OCI-LY7 (cell line): ENCODE measurements at regions not wholly inside any gene's neighbourhood (a gene's known extent, or its start where the extent isn't known, plus 50 kb on each side); places are given as distances from the start of the nearest gene placed in this dataset.

Source experiments
- BruUV-seq: library from RNA; stranded (reverse); fragments of 400-500 nt; replicated peaks from 2 replicates; lab custom pipeline; 2021; lab: Mats Ljungman, UMichigan
- CTCF ChIA-PET: fragments of 300-600 bp; sonication (Branson Sonifier 250); formaldehyde crosslinking; loops from one replicate; lab custom pipeline; 2022; ENCODE audit warnings: antibody characterized with exemption; ENCODE audit not compliant: unreplicated experiment; lab: Charles Lee
- POLR2A ChIA-PET: fragments of 300-600 bp; sonication (Branson Sonifier 250); formaldehyde crosslinking; loops from one replicate; lab custom pipeline; 2022; ENCODE audit warnings: antibody characterized with exemption; lab: Charles Lee
- DNase-seq: peaks from one replicate; pipeline ENCODE4 v3.0.0-alpha.2; 2015; ENCODE audit warnings: low spot score
- H2AFZ ChIP-seq: fragments of 200-600 bp; sonication (generic), shearing (Covaris generic); 2 replicates; pipeline ENCODE4 v1.6.1; 2014; ENCODE audit warnings: mild to moderate bottlenecking, antibody characterized with exemption, low read length, moderate library complexity
- H3K27ac ChIP-seq: fragments of 200-600 bp; sonication (generic); 2 replicates; pipeline ENCODE4 v1.5.1; 2014; ENCODE audit warnings: mixed run types, low read depth, mild to moderate bottlenecking, moderate library complexity, low read length, inconsistent platforms; ENCODE audit not compliant: poor library complexity, severe bottlenecking
- H3K36me3 ChIP-seq: fragments of 200-600 bp; sonication (generic); 2 replicates; pipeline ENCODE4 v1.6.1; 2014; ENCODE audit warnings: mild to moderate bottlenecking, antibody characterized with exemption, low read length, moderate library complexity, mixed read lengths; ENCODE audit not compliant: insufficient read depth
- H3K4me1 ChIP-seq: fragments of 200-600 bp; sonication (generic); 2 replicates; pipeline ENCODE4 v1.5.1; 2014; ENCODE audit warnings: mild to moderate bottlenecking, low read length; ENCODE audit not compliant: insufficient read depth, poor library complexity, severe bottlenecking
- H3K4me2 ChIP-seq: fragments of 200-600 bp; sonication (generic); 2 replicates; pipeline ENCODE4 v1.6.1; 2014; ENCODE audit warnings: mild to moderate bottlenecking, low read length
- H3K4me3 ChIP-seq: fragments of 200-600 bp; sonication (generic); 2 replicates; pipeline ENCODE4 v1.5.1; 2014; ENCODE audit warnings: mild to moderate bottlenecking, low read depth, low read length; ENCODE audit not compliant: poor library complexity, severe bottlenecking
- H3K79me2 ChIP-seq: fragments of 200-600 bp; sonication (generic); 2 replicates; pipeline ENCODE4 v1.6.1; 2016; ENCODE audit warnings: low read depth, mild to moderate bottlenecking, low read length, moderate library complexity, mixed read lengths; ENCODE audit not compliant: insufficient read depth
- H3K9me2 ChIP-seq: fragments of 200-600 bp; sonication (generic); 2 replicates; pipeline ENCODE4 v1.6.1; 2016; ENCODE audit warnings: mild to moderate bottlenecking, low read length, mixed read lengths; ENCODE audit not compliant: insufficient read depth
- H3K9me3 ChIP-seq: fragments of 200-600 bp; sonication (generic); 2 replicates; pipeline ENCODE4 v1.6.1; 2014; ENCODE audit warnings: mild to moderate bottlenecking, mixed run types, low read length, mixed read lengths
- H4K20me1 ChIP-seq: fragments of 200-600 bp; sonication (generic); 2 replicates; pipeline ENCODE4 v1.6.1; 2014; ENCODE audit warnings: mild to moderate bottlenecking, antibody characterized with exemption, low read length, moderate library complexity, mixed read lengths; ENCODE audit not compliant: insufficient read depth
- EZH2phosphoT487 ChIP-seq: fragments of 200-600 bp; sonication (generic); IDR thresholded peaks from 2 replicates; pipeline ENCODE4 v1.6.1; 2018; ENCODE audit warnings: low read depth, borderline replicate concordance, mild to moderate bottlenecking, mixed run types, antibody characterized with exemption, low read length, moderate library complexity, mixed read lengths
- intact Hi-C: fragments of 100-400 bp; cut with micrococcal nuclease; formaldehyde crosslinking; loops from one replicate; pipeline ENCODE4 v1.10.0; 2022; ENCODE audit not compliant: unreplicated experiment
- TF ChIP-seq, protein P1 (sequence below): fragments of 200-600 bp; sonication (generic); conservative IDR thresholded peaks from 2 replicates; pipeline ENCODE4 v1.5.1; 2014; ENCODE audit warnings: mild to moderate bottlenecking, antibody characterized with exemption, low read length, moderate library complexity, mixed read lengths

DNA sequence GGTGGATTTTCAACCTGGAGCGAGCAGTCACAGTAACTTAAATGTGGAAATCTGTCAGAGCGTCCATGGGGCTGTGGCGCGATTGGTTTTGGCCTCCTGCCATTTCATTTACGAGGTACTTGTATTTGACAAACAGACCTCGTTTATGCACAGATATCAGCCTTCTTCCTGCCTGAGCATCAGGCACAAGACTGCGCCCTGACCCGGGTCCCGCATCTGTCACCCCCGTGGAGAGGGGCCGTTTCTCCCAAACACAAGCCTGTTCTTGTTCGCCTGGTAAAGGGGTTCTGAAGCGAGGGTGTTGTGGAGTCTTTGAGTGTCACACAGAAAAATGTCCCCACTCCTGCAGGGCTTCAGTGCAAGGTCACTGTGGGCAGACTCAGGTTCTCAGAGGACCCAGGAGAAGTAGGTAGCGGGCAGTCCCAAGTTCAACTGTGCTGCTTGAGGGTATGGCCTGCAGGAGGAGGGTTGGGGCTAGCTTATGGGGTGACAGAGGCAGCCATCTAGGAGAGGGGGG lies 202.3 kb downstream of the URI1 start:
- H2AFZ ChIP-seq: no peak overlapping the region
- no peaks in the 10 kb centered on the region for H3K9me3 ChIP-seq
- H3K79me2 ChIP-seq: no peaks in the 10 kb centered on the region
- intact Hi-C loops: no loop called here
- H3K9me2 ChIP-seq: no peaks in the 10 kb centered on the region
- H3K4me3 ChIP-seq: no peak overlapping the region
- H4K20me1 ChIP-seq: no peaks in the 10 kb centered on the region
- H3K36me3 ChIP-seq: no peaks in the 10 kb centered on the region
- BruUV-seq: no TSS peak
- no peak overlapping the region for H3K27ac ChIP-seq
- TF ChIP-seq EZH2phosphoT487: no peak
- TF ChIP-seq, protein P1, sequence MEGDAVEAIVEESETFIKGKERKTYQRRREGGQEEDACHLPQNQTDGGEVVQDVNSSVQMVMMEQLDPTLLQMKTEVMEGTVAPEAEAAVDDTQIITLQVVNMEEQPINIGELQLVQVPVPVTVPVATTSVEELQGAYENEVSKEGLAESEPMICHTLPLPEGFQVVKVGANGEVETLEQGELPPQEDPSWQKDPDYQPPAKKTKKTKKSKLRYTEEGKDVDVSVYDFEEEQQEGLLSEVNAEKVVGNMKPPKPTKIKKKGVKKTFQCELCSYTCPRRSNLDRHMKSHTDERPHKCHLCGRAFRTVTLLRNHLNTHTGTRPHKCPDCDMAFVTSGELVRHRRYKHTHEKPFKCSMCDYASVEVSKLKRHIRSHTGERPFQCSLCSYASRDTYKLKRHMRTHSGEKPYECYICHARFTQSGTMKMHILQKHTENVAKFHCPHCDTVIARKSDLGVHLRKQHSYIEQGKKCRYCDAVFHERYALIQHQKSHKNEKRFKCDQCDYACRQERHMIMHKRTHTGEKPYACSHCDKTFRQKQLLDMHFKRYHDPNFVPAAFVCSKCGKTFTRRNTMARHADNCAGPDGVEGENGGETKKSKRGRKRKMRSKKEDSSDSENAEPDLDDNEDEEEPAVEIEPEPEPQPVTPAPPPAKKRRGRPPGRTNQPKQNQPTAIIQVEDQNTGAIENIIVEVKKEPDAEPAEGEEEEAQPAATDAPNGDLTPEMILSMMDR: no peak
- H3K4me1 ChIP-seq: no peaks in the 10 kb centered on the region
- DNase-seq: no peak
- ChIA-PET POLR2A (no interaction called here), CTCF (no interaction called here)
- no peak overlapping the region for H3K4me2 ChIP-seq

DNA sequence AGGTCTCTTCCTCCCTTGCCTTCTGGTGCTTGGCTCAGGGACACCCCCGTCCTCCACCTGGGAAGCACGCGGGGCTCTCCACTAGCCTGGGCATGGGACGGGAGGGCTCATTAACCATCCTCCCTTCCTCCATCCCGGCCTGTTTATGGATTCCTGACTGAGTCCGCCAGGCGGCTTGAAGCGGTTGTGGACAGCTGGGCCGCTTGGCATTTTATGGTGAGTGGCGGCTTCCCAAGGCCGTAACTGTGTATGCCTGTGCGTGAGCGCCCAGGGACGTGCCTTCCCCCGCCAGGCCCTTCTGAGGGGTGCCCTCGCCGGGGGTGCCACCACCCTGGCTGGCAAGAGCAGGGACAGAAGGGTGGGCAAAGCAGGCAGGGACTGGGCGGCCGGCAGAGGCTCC lies 202.8 kb downstream of the URI1 start:
- H3K4me1 ChIP-seq: no peaks in the 10 kb centered on the region
- ChIA-PET POLR2A (no interaction called here), CTCF (no interaction called here)
- H3K79me2 ChIP-seq: no peaks in the 10 kb centered on the region
- H4K20me1 ChIP-seq: no peaks in the 10 kb centered on the region
- no peak overlapping the region for H3K27ac ChIP-seq
- no peaks in the 10 kb centered on the region for H3K9me2 ChIP-seq
- H2AFZ ChIP-seq: no peak overlapping the region
- H3K4me2 ChIP-seq: no peak overlapping the region
- no peak overlapping the region for H3K4me3 ChIP-seq
- intact Hi-C loops: no loop called here
- no peaks in the 10 kb centered on the region for H3K9me3 ChIP-seq
- DNase-seq: no peak
- BruUV-seq: no TSS peak
- H3K36me3 ChIP-seq: no peaks in the 10 kb centered on the region
- no peak for TF ChIP-seq EZH2phosphoT487

DNA sequence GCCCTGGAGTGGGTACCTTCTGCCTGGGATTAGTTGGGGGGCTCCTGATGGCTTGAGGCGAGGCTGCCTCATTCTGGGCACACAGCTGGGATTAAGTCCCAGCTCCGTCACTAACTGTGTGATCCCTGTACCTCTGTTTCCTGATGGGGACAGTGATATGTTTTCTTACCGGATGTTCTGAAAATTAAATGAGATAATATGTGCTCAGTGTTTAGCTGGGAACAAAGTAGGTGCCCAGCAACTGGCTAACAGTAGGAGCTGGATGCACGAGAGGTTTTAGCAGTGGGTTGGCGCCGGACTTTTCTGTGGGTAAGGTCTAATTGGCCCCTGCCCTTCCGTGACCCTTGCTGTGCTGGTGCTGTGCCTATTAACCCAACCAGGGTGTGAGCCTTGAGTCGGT lies 203.4 kb downstream of the URI1 start:
- Histone ChIP-seq H3K36me3 (no peaks in the 10 kb centered on the region), H3K9me3 (no peaks in the 10 kb centered on the region), H3K4me2 (no peak overlapping the region), H3K4me3 (no peak overlapping the region), H3K9me2 (no peaks in the 10 kb centered on the region), H3K79me2 (no peaks in the 10 kb centered on the region), H4K20me1 (no peaks in the 10 kb centered on the region), H2AFZ (no peak overlapping the region), H3K4me1 (no peaks in the 10 kb centered on the region), H3K27ac (no peak overlapping the region)
- ChIA-PET CTCF (no interaction called here), POLR2A (no interaction called here)
- no peak for TF ChIP-seq EZH2phosphoT487
- TF ChIP-seq, protein P1: no peak
- intact Hi-C loops: no loop called here
- DNase-seq: no peak
- no TSS peak for BruUV-seq
